ENCODE measurements at regions not wholly inside any gene's neighbourhood (a gene's known extent, or its start where the extent isn't known, plus 50 kb on each side); places are given as distances from the start of the nearest gene placed in this dataset.
A peak's percentile ranks its signal among the peaks of the same experiment; 100 is the strongest.

DNA sequence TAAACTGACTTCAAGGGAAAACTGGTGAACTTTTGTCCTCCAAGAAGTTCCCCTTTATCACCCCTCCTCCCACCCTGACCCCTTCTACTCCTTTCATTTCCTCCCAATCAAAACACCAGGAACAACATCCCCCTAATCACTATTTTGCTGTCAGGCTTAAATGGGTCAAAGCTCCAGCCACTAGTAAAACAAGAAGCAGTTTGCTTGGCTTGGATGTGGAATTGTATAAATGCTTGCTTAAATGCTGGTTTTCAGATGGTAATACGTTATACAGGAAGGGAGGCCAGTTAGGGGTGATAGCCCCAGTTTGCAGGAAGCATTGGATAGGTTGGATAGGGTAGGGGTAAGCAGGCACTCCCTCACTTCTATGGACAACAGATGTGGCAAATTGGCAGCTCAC lies 473.6 kb downstream of the AGTPBP1 start:
- no peak overlapping the region for H3K9ac ChIP-seq (ENCODE audit: low read depth in 1 of 2, low read length in 2 of 2)
- H3K27me3 ChIP-seq (ENCODE audit: control insufficient read depth in 4 of 4, insufficient read depth in 4 of 4, low read length in 3 of 4), result peaks cover 0 to 3% (median 0%) of the 10 kb centered on the region in 4 donors
- H3K9me3 ChIP-seq (ENCODE audit: control insufficient read depth in 4 of 4, low read length in 3 of 4), result no peaks in the 10 kb centered on the region
- 23% methylated on average over 1 of the region's 1 CpG for WGBS
- TF ChIP-seq RXRA (IDR thresholded peaks at IDR 0.05) (peak; percentile 37 to 39), NR2F2 (IDR thresholded peaks at IDR 0.05) (peak; percentile 93)
- TF ChIP-seq, protein P1, sequence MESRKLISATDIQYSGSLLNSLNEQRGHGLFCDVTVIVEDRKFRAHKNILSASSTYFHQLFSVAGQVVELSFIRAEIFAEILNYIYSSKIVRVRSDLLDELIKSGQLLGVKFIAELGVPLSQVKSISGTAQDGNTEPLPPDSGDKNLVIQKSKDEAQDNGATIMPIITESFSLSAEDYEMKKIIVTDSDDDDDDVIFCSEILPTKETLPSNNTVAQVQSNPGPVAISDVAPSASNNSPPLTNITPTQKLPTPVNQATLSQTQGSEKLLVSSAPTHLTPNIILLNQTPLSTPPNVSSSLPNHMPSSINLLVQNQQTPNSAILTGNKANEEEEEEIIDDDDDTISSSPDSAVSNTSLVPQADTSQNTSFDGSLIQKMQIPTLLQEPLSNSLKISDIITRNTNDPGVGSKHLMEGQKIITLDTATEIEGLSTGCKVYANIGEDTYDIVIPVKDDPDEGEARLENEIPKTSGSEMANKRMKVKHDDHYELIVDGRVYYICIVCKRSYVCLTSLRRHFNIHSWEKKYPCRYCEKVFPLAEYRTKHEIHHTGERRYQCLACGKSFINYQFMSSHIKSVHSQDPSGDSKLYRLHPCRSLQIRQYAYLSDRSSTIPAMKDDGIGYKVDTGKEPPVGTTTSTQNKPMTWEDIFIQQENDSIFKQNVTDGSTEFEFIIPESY (IDR thresholded peaks at IDR 0.05), result no peak
- no peak for DNase-seq (ENCODE audit: low spot score)
- no peak overlapping the region for H3K4me3 ChIP-seq (ENCODE audit: low read depth in 1 of 3, low read length in 3 of 3)
- no peak overlapping the region for H3K27ac ChIP-seq (ENCODE audit: low read depth in 1 of 2, low read length in 2 of 2)
- no peaks in the 10 kb centered on the region for H3K4me1 ChIP-seq (ENCODE audit: control insufficient read depth in 4 of 4, insufficient read depth in 4 of 4, low read length in 3 of 4)
- H3K36me3 ChIP-seq (ENCODE audit: control insufficient read depth in 4 of 4, insufficient read depth in 3 of 4, low read depth in 1 of 4, low read length in 3 of 4), result no peaks in the 10 kb centered on the region

GRCh38 chr9:85264695-85265094 lies 477.1 kb downstream of the AGTPBP1 start:
- Histone ChIP-seq H3K36me3 (ENCODE audit: control insufficient read depth in 4 of 4, insufficient read depth in 3 of 4, low read depth in 1 of 4, low read length in 3 of 4) (no peaks in the 10 kb centered on the region), H3K4me1 (ENCODE audit: control insufficient read depth in 4 of 4, insufficient read depth in 4 of 4, low read length in 3 of 4) (no peaks in the 10 kb centered on the region), H3K27me3 (ENCODE audit: control insufficient read depth in 4 of 4, insufficient read depth in 4 of 4, low read length in 3 of 4) (peaks cover 0 to 3% (median 0%) of the 10 kb centered on the region in 4 donors), H3K9me3 (ENCODE audit: control insufficient read depth in 4 of 4, low read length in 3 of 4) (no peaks in the 10 kb centered on the region), H3K9ac (ENCODE audit: low read depth in 1 of 2, low read length in 2 of 2) (no peak overlapping the region), H3K4me3 (ENCODE audit: low read depth in 1 of 3, low read length in 3 of 3) (no peak overlapping the region), H3K27ac (ENCODE audit: low read depth in 1 of 2, low read length in 2 of 2) (no peak overlapping the region)
- TF ChIP-seq JUND (IDR thresholded peaks at IDR 0.05) (no peak), YY1 (IDR thresholded peaks at IDR 0.05) (no peak), NR2F2 (IDR thresholded peaks at IDR 0.05) (no peak), ATF3 (IDR thresholded peaks at IDR 0.05) (no peak), RXRA (IDR thresholded peaks at IDR 0.05) (no peak), TAF1 (conservative IDR thresholded peaks at IDR 0.05) (no peak), SP1 (IDR thresholded peaks at IDR 0.05) (no peak)
- no peak for DNase-seq (ENCODE audit: low spot score)

- no peak overlapping the region for H3K27ac ChIP-seq (ENCODE audit: low read depth in 1 of 2, low read length in 2 of 2)
- WGBS, result 73% methylated on average over 2 of the region's 2 CpGs
- DNase-seq (ENCODE audit: low spot score), result no peak
Measured at GRCh38 chr9:85263288-85263687, 478.5 kb downstream of the AGTPBP1 start.

More at GRCh38 chr9:85263288-85263687, 478.5 kb downstream of the AGTPBP1 start:
- no peaks in the 10 kb centered on the region for H3K36me3 ChIP-seq (ENCODE audit: control insufficient read depth in 4 of 4, insufficient read depth in 3 of 4, low read depth in 1 of 4, low read length in 3 of 4)
- H3K9me3 ChIP-seq (ENCODE audit: control insufficient read depth in 4 of 4, low read length in 3 of 4), result no peaks in the 10 kb centered on the region
- H3K4me3 ChIP-seq (ENCODE audit: low read depth in 1 of 3, low read length in 3 of 3), result no peak overlapping the region
- no peak for TF ChIP-seq EGR1 (IDR thresholded peaks at IDR 0.05; ENCODE audit: low read depth in 2 of 2)
- TF ChIP-seq JUND (IDR thresholded peaks at IDR 0.05), result no peak
- no peak for TF ChIP-seq HNF4G (IDR thresholded peaks at IDR 0.05)
- no peak for TF ChIP-seq GABPA (IDR thresholded peaks at IDR 0.05 in 1 of 2, conservative IDR thresholded peaks at IDR 0.05 in 1 of 2)
- TF ChIP-seq NR2F2 (IDR thresholded peaks at IDR 0.05), result no peak
- no peak for TF ChIP-seq YY1 (IDR thresholded peaks at IDR 0.05)
- TF ChIP-seq, protein P2, sequence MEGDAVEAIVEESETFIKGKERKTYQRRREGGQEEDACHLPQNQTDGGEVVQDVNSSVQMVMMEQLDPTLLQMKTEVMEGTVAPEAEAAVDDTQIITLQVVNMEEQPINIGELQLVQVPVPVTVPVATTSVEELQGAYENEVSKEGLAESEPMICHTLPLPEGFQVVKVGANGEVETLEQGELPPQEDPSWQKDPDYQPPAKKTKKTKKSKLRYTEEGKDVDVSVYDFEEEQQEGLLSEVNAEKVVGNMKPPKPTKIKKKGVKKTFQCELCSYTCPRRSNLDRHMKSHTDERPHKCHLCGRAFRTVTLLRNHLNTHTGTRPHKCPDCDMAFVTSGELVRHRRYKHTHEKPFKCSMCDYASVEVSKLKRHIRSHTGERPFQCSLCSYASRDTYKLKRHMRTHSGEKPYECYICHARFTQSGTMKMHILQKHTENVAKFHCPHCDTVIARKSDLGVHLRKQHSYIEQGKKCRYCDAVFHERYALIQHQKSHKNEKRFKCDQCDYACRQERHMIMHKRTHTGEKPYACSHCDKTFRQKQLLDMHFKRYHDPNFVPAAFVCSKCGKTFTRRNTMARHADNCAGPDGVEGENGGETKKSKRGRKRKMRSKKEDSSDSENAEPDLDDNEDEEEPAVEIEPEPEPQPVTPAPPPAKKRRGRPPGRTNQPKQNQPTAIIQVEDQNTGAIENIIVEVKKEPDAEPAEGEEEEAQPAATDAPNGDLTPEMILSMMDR (IDR thresholded peaks at IDR 0.05; ENCODE audit: low read depth, low read length, missing input control), result no peak
- TF ChIP-seq, protein P1 (IDR thresholded peaks at IDR 0.05), result no peak
- TF ChIP-seq HNF4A (conservative IDR thresholded peaks at IDR 0.05), result no peak
- H3K27me3 ChIP-seq (ENCODE audit: control insufficient read depth in 4 of 4, insufficient read depth in 4 of 4, low read length in 3 of 4), result peaks cover 0 to 6% (median 0%) of the 10 kb centered on the region in 4 donors
- no peak overlapping the region for H3K9ac ChIP-seq (ENCODE audit: low read depth in 1 of 2, low read length in 2 of 2)
- H3K4me1 ChIP-seq (ENCODE audit: control insufficient read depth in 4 of 4, insufficient read depth in 4 of 4, low read length in 3 of 4), result no peaks in the 10 kb centered on the region
